Glomerular endothelial cell (primary cell): ENCODE measurements at regions not wholly inside any gene's neighbourhood (a gene's known extent, or its start where the extent isn't known, plus 50 kb on each side); places are given as distances from the start of the nearest gene placed in this dataset.

Source experiments
- DNase-seq: peaks from one replicate; pipeline ENCODE4 v3.0.0-alpha.2; 2011; ENCODE audit warnings: low read depth, low spot score; ENCODE audit errors: extremely low read depth

DNA sequence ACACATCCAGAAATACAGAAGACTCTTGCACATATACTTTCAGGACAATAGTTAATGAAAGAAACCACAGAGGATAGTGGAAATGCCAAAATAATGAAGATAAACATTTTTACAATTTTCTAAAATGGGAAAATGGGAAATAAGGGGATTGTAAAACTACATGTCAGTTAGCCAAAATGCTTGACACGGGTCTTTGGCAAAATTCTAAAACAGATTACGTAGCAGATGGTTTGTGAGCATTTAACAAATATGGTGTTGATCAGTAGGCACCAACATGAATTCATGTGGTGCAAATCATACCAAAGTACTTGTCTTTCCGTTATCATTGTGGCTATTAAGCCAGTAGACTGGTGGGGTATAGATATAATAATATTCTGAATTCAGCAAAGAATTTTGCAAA, 348.5 kb upstream of the ROBO1 start:
- DNase-seq: no peak

GRCh38 chr3:80114694-80115093, 346.9 kb upstream of the ROBO1 start:
- no peak for DNase-seq

GRCh38 chr3:80113331-80113730, 345.5 kb upstream of the ROBO1 start:
- DNase-seq: no peak

DNA sequence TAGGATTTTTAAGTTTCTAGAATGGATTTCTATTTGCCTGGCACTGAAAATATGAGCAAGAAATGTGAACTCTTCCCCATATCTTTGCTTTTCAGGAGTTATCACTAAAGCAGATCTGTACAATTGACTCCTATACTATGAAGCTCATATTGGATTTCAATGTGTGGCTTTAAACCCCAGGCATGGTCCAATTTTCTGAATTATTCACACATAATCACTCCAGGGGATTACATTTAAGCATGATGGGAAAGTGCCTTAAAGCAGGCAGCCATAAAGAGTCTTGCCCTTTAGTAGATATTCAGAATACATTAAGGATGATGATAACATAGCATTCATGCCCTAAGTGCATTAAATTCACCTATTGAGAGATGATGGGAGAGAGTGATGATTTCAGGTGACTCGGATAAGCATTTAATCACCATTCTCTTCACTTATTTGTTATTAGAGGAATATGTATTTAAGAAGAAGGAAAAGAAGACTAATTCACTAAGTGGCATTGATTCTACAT, 331.8 kb upstream of the ROBO1 start:
- no peak for DNase-seq

DNA sequence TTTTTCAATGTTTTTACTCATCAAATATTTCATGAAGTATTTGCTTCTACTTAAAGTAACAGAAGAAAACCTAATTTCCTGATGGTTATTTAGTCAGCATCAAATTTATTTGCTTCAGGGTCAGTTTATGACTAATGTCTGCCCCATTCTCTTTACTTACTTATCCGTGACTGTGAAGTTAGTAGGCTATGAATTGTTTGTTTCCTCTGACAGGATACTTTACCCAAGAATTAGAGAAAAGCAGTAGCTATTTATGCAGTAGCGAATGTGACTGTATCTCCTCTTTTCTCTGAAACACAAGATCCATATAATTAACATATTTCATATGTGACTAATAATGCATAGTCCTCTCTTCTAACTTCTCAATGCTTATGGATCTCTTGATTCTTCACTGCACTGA, 329.9 kb upstream of the ROBO1 start:
- DNase-seq: no peak

DNA sequence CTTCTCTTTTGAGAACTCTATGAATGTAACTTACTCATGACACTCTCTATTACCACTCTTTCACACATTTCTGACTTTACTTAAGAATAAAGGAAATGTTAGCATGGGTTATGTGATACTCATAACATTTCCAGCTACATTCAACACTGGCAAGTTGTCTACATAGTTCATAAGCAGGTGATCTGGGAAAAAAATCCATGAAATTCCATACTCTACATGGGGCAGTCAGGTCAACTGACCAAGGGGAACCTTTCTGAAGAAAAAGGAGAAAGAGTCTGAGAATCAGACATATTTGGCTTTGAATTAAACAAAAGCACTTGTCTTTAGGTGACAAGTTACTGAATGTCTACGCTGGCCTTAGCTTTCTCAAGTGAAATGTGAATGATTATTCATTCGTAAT, 329.1 kb upstream of the ROBO1 start:
- no peak for DNase-seq

DNA sequence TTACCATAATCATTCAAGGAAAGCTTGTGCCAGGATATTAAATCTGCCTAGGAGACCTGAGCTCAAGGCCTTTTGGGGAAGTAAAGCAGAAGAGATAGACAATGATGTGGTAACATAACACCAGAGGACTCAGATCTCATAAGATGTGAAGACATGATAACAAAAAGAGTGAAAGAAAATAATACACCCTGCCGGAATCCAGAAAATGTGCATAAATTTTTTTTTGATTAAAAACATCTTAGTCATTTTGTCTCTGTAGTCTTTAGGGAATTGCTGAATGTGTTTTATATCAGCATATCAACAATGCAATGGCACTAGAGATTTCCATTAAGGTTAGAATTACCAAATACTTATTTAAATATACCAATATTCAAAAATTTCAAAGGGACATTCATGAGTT, 326.8 kb upstream of the ROBO1 start:
- DNase-seq: no peak

GRCh38 chr3:80087767-80088166, 320.0 kb upstream of the ROBO1 start:
- DNase-seq: no peak

GRCh38 chr3:80086426-80086825, 318.6 kb upstream of the ROBO1 start:
- DNase-seq: no peak

- DNase-seq: no peak
Observed at GRCh38 chr3:80079886-80080285, 312.1 kb upstream of the ROBO1 start.

GRCh38 chr3:80068459-80068858, 300.7 kb upstream of the ROBO1 start:
- DNase-seq: no peak

DNA sequence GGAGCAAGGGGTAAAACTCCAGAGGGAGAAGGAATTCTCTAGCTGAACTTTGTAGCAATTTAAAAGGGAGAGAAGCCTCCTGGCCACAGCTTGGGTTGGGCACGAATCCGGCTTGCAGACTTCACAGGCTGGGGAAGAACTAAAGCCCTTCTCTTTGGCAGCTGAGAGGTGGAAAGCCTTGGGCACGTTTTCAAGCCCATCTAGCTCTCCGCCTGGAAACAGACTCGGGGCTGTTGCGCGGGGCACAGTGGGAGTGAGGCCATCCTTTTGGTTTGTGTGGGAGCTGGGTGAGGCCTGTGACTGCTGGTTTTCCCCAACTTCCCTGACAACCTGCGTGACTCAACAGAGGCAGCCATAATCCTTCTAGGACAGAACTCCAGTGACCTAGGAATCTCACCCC, 295.7 kb upstream of the ROBO1 start:
- no peak for DNase-seq

GRCh38 chr3:80060664-80061063, 292.9 kb upstream of the ROBO1 start:
- no peak for DNase-seq

GRCh38 chr3:80055306-80055705, 287.5 kb upstream of the ROBO1 start:
- no peak for DNase-seq

DNA sequence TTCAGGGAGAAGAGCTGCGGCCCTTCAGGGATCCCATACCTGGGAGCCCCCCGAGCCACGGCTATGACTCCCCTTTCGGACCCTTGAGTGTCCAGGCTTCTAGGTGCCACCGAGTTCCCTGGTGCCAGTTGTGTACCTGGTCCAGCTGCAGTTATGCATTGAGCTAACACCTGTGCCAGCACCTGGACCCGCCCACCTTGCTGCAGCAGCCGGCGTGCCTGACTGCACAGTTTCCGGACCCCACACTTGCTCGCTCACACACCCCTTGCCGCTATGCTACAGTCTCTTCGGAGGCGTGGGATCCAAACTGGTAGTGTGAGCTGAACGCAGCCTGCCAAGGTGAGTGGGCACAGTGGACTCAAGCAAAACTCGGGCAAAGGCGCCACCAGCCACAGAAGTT, 284.5 kb upstream of the ROBO1 start:
- no peak for DNase-seq

DNA sequence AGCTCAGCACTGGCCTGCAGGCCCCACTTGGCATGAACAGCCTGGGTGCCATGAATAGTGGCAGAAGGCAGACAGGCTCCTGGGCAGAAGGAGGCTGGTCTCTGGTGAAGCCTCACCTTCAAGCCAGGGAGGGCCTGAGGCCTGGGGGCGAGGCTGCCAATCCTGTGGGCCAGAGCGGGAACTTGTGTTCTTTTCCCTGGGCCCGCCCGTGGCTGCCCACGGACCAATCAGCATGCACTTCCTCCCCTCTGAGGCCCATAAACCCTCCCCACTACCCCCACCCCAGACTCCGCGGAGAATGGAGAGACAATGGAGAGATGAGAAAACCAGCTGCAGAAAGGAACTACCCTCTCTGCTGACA, 283.8 kb upstream of the ROBO1 start:
- DNase-seq: no peak

GRCh38 chr3:80050826-80051601, 283.2 kb upstream of the ROBO1 start:
- DNase-seq: no peak

DNA sequence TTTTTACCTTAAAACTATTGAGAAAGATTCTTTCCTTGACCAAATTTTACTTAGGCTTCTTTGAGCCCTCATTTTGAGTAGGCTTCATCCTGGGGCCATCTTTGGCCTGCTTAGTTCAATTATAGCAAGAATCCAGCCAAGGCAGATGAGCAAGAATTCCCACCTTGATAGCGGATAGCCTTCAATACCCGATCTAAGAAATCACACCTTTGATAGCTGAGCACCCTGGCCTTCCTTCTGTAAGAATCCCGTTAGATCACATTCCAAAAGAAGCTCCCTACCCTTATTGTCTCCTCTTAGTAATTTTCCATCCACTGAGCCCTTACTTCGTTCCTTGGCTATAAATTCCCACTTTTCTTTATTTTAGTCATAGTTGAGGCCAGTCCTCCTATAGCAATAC, 275.4 kb upstream of the ROBO1 start:
- DNase-seq: no peak

DNA sequence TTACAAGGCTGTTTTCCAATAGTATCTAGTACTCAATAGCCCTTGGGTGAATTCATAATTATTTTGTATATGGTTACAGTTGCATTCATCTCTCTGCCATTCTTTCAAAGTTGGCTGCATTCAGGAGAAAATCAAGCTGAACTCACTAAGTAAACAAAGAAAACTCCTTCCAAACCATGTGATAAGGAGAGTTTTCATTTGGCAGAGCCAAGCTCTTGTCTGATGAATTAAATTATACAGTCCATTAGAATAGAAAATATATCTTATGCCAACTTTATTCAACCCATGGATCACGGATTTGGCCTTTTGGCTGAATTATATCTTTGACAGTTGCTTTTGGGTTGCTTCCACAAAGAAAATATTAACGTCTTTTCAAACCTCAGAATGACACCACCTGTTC, 272.3 kb upstream of the ROBO1 start:
- no peak for DNase-seq

DNA sequence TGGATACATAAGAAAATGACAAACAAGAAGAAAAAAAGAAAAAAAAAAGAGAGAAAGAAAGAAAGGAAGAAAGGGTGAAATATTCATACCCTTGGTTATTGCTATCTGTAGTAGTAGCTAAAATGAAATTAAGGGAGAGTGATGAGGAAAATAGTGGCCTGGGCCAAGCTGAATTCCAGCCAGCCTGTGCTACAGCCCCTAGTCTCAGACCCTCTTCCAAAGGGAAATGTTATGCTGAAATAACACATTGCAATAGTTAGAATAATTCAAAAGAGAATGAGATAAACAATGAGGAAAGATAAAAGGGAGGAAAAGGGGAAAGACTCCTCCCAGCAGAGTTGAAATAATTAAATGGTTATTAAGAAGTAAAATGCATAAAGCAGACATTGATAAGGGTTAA, 268.4 kb upstream of the ROBO1 start:
- DNase-seq: no peak

DNA sequence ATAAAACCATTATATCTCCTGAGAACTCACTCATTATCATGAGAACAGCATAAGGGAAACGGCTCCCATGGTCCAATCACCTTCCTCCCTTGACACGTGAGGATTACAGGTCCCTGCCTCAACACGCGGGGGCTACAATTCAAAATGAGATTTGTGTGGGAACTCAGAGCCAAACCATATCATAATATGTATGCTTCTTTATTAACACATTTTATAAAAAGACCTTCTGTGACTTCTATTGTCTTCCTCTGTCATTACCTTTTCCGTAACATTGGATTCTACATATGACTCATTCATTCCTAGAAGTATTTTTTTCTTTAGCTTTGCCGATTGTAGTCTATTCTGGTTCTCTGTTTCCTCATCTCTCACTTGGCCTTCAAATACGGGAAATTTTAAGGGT, 267.2 kb upstream of the ROBO1 start:
- DNase-seq: no peak

- no peak for DNase-seq
Observed at GRCh38 chr3:80023010-80023409, 255.2 kb upstream of the ROBO1 start.

DNA sequence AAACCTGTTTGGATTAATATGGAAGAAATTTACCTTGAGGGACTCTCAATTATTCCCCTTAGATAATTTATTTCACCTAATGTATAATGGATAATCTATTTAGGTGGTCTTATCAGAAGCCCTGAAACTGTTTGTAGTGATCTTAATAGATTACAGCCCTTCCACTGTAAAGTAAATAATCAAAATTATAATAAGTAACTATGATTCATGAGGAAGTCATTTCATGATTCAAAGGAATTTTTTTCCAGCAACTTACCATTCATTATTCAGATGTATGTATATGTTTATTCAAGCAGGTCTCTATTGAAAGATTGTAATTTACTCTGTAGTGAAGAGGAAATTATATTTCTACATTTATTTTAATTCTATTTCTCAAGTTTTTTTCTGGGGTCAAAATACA, 250.6 kb upstream of the ROBO1 start:
- no peak for DNase-seq
